ENCODE measurements at regions not wholly inside any gene's neighbourhood (a gene's known extent, or its start where the extent isn't known, plus 50 kb on each side); places are given as distances from the start of the nearest gene placed in this dataset.

DNA sequence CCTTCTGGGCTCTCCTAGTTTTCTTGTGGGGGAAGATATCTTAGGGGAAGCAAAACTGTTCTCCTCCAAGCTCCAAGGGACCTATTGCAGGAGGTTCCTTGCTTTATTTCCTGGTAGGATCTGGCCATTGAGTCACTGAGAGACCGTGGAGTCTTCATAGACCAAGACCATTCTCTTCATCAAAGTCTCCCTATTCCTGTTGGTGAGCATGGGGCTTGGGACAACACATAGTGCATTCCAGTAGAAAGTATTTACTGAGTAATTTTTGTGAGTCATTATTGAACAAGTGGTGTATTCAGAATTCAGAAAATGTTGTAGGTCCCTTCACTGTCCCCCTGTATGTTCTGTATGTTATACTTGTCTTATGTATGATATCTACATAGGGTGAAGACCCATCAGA is 133.6 kb downstream of the CDH26 start:
- H3K4me2 ChIP-seq (ENCODE audit: low read length), result no peak overlapping the region
- H4K20me1 ChIP-seq (ENCODE audit: insufficient read depth, low read length), result no peaks in the 10 kb centered on the region
- no peak overlapping the region for H3K4me3 ChIP-seq (ENCODE audit: low read depth, low read length, poor library complexity, severe bottlenecking)
- no peak overlapping the region for H3K27ac ChIP-seq (ENCODE audit: low read depth, low read length, poor library complexity, severe bottlenecking)
- intact Hi-C loops (cut with micrococcal nuclease; ENCODE audit: unreplicated experiment), result no loop called here
- no TSS peak for BruUV-seq (replicated peaks)
- no peaks in the 10 kb centered on the region for H3K9me2 ChIP-seq (ENCODE audit: insufficient read depth, low read length)
- no peaks in the 10 kb centered on the region for H3K9me3 ChIP-seq (ENCODE audit: low read length)
- no peaks in the 10 kb centered on the region for H3K79me2 ChIP-seq (ENCODE audit: insufficient read depth, low read depth, low read length)
- TF ChIP-seq EZH2phosphoT487 (IDR thresholded peaks at IDR 0.05; ENCODE audit: borderline replicate concordance, low read depth, low read length) (no peak), CTCF (conservative IDR thresholded peaks at IDR 0.05; ENCODE audit: low read length) (no peak)
- ChIA-PET POLR2A (no interaction called here), CTCF (ENCODE audit: unreplicated experiment) (no interaction called here)
- H2AFZ ChIP-seq (ENCODE audit: low read length), result no peak overlapping the region
- no peaks in the 10 kb centered on the region for H3K36me3 ChIP-seq (ENCODE audit: insufficient read depth, low read length)
- DNase-seq (ENCODE audit: low spot score), result no peak
- H3K4me1 ChIP-seq (ENCODE audit: insufficient read depth, low read length, poor library complexity, severe bottlenecking), result no peaks in the 10 kb centered on the region

GRCh38 chr20:60092729-60093128 is 134.5 kb downstream of the CDH26 start:
- intact Hi-C loops (cut with micrococcal nuclease; ENCODE audit: unreplicated experiment), result no loop called here
- POLR2A ChIA-PET, result no interaction called here
- TF ChIP-seq CTCF (conservative IDR thresholded peaks at IDR 0.05; ENCODE audit: low read length) (no peak), EZH2phosphoT487 (IDR thresholded peaks at IDR 0.05; ENCODE audit: borderline replicate concordance, low read depth, low read length) (no peak)
- Histone ChIP-seq H3K36me3 (ENCODE audit: insufficient read depth, low read length) (no peaks in the 10 kb centered on the region), H3K4me2 (ENCODE audit: low read length) (no peak overlapping the region), H3K9me2 (ENCODE audit: insufficient read depth, low read length) (no peaks in the 10 kb centered on the region), H3K4me3 (ENCODE audit: low read depth, low read length, poor library complexity, severe bottlenecking) (no peak overlapping the region), H3K79me2 (ENCODE audit: insufficient read depth, low read depth, low read length) (no peaks in the 10 kb centered on the region), H4K20me1 (ENCODE audit: insufficient read depth, low read length) (no peaks in the 10 kb centered on the region), H3K27ac (ENCODE audit: low read depth, low read length, poor library complexity, severe bottlenecking) (no peak overlapping the region), H2AFZ (ENCODE audit: low read length) (no peak overlapping the region), H3K4me1 (ENCODE audit: insufficient read depth, low read length, poor library complexity, severe bottlenecking) (no peaks in the 10 kb centered on the region), H3K9me3 (ENCODE audit: low read length) (no peaks in the 10 kb centered on the region)
- DNase-seq (ENCODE audit: low spot score), result no peak
- BruUV-seq (replicated peaks), result no TSS peak
- CTCF ChIA-PET (ENCODE audit: unreplicated experiment), result no interaction called here

DNA sequence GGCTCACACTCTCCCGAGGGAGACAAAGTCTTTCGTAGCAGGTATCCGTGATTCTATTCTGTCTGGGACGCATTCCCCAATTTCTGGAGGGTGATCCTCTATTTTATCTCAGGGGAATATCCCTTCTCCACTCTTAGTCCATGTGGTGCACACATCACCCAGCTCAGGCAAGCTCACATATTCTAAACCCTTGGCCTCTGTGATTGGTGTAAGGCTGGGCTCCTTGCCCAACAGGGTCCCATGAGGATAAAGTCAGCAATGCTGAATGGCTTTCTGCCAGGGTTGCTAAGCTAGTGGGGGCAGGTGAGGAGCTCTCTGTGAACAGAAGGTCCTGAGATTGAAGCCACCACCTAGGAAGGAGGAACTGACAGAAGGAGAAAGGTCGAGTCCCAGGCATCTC is 137.2 kb downstream of the CDH26 start:
- H4K20me1 ChIP-seq (ENCODE audit: insufficient read depth, low read length), result no peaks in the 10 kb centered on the region
- H3K27ac ChIP-seq (ENCODE audit: low read depth, low read length, poor library complexity, severe bottlenecking), result no peak overlapping the region
- POLR2A ChIA-PET, result no interaction called here
- H3K79me2 ChIP-seq (ENCODE audit: insufficient read depth, low read depth, low read length), result no peaks in the 10 kb centered on the region
- no peaks in the 10 kb centered on the region for H3K36me3 ChIP-seq (ENCODE audit: insufficient read depth, low read length)
- H3K9me3 ChIP-seq (ENCODE audit: low read length), result no peaks in the 10 kb centered on the region
- intact Hi-C loops (cut with micrococcal nuclease; ENCODE audit: unreplicated experiment), result no loop called here
- CTCF ChIA-PET (ENCODE audit: unreplicated experiment), result no interaction called here
- no peaks in the 10 kb centered on the region for H3K9me2 ChIP-seq (ENCODE audit: insufficient read depth, low read length)
- H3K4me3 ChIP-seq (ENCODE audit: low read depth, low read length, poor library complexity, severe bottlenecking), result no peak overlapping the region
- H2AFZ ChIP-seq (ENCODE audit: low read length), result no peak overlapping the region
- no peak for DNase-seq (ENCODE audit: low spot score)
- no TSS peak for BruUV-seq (replicated peaks)
- no peaks in the 10 kb centered on the region for H3K4me1 ChIP-seq (ENCODE audit: insufficient read depth, low read length, poor library complexity, severe bottlenecking)
- TF ChIP-seq EZH2phosphoT487 (IDR thresholded peaks at IDR 0.05; ENCODE audit: borderline replicate concordance, low read depth, low read length), result no peak
- TF ChIP-seq CTCF (conservative IDR thresholded peaks at IDR 0.05; ENCODE audit: low read length), result no peak
- H3K4me2 ChIP-seq (ENCODE audit: low read length), result no peak overlapping the region

Measured in OCI-LY7 (cell line).